ENCODE measurements at regions not wholly inside any gene's neighbourhood (a gene's known extent, or its start where the extent isn't known, plus 50 kb on each side); places are given as distances from the start of the nearest gene placed in this dataset.

DNA sequence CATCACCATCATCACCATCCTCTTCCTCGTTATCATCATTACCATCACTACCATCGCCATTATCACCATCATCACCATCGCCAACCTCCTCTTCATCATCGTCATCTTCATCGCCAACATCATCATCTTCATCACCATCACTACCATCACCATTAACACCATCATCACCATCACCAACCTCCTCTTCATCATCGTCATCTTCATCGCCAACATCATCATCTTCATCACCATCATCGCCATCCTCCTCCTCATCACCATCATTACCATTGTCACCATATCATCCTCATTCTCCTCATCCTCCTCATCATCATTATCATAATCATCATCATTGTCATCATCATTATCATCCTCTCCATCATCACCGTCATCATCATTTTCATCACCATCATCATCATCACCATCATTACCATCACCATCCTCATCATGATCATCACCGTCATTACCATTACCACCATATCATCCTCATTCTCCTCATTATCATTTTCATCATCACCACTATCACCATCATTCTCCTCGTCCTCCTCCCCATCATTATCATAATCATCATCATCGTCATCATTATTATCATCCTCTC is 1498.7 kb downstream of the TBC1D22A start:
- no peak for DNase-seq

DNA sequence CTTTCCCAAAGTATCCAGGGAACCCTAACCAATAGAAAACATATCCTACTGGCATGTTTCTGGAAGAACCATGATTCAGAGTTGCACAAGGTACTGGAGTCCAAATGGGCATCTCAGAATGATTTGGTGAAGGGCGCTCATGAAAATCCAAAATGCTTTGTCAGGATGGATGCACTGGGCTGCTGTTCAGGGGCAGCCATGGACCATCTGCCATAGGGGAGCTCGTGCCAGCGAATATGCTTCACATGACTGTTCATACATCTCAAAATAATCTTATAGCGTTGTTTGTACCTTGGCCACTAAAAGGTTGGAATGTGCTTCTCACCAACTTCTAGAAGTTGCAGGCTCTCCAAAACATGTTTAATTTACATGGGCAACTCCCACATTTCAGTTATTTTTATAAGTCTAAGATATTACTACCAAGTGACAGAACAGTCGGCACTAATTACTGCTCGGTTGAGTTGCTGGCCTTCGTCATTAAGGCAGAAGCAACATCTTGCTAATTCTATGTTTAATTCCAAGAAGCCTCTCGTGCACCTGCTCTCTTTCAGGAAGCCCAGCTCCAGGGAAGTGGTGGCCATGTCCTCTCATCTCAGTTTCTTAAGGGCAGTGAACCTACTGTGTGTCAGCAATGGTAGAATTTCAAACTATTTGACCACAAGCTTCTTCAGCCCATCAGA is 1497.7 kb downstream of the TBC1D22A start:
- no peak for DNase-seq

DNA sequence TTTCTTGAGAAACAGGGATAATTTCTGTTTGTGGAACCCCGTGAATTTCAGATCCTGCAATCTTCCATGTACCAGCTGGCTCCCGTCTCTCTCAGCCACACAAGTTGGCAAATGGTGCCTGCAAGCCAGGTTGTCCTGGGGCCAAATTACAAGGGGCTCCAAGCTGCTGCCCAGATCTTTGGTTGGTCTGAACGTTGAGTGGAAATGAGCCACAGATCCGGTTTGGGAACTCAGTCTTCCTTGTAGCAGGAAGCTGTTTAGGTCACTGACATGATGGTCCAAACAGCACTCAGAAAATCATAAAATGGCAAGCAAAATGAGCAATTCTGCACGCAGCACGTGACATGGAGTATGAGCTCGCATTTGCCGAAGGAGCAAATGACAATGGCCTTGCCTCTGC is 1496.4 kb downstream of the TBC1D22A start:
- no peak for DNase-seq

- no peak for DNase-seq
These were observed 1495.7 kb downstream of the TBC1D22A start for GRCh38 chr22:48258064-48258701.

DNA sequence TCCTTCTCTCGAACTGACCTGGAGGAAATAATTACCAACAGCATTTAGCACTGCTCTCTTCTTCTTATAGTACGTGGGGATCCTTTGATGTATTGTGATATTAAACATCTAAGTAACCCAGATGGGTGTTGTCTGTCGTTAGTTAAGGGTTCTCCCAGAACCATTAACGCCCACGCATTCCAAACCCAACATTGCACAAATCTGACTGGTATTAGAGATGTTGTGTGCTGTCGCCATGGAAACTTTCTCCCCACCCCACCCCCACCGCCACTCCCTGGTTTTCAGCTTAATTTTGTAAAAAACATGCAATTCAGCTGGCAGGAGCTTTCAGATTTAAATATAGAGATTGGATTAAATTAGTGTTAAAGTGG is 1495.2 kb downstream of the TBC1D22A start:
- DNase-seq = no peak

DNA sequence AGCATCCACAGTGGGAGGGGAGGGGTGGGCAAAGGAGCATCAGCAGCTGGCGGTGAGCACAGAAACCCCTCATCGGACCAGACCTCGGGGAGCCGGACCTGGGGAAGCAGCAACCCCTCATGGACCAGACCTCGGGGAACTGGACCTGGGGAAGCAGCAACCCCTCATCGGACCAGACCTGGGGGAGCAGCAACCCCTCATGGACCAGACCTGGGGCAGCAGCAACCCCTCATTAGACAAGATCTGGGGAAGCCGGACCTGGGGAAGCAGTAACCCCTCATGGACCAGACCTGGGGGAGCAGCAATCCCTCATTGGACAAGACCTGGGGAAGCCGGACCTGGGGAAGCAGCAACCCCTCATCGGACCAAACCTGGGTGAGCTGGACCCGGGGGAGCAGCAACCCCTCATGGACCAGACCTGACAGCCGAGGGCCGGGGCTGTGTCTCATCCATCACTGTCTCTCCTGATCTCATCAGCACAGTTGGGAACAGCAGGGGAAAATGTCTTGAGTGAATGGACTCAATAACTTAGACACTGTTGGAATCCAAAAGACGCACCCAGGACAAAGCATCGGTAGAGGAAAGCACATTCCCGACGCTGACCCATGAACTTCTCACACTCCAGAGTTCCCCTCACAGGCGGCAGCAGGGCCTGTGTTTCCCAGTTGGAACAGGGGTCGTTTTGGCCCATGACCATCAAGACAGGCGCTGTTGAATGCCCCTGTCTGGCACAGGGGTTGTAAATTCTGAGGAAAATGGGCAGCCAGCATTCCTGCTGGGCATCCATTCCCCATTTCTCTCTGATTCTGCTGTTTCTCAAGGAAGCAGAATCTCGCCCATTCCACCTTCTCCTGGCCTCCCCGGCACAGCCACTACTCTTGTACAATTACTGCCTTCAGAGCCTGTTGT is 1494.6 kb downstream of the TBC1D22A start:
- no peak for DNase-seq

- DNase-seq = no peak
These were observed 1493.7 kb downstream of the TBC1D22A start for GRCh38 chr22:48256041-48256739.

DNA sequence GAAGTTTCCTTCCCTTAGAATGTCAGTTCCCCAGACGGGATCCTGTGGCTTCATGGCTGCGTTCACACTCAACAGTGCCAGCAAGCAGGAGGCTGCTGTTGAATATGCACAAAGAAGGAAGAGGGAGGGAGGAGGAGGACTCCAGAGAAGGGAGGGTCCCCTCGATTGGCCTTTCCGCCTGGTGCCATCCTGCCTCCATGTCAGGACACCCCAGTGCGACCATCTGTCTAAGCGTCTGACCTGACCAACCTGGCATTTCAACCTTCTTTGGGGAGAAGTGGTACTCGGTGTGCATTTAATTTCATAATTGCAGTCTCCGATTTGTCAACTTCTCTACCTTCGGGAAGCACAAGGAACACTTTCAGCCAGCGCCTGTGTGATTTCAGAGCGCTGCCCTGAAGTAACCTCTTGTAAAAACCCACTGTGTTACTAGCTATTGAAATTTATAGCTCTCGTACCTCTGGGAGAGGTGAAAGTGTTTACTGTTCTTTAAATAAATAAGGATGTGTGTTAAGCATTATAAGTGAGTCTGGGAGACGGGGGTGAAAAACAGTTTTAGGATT is 1491.9 kb downstream of the TBC1D22A start:
- DNase-seq = no peak

GRCh38 chr22:48253573-48253972 is 1491.1 kb downstream of the TBC1D22A start:
- no peak for DNase-seq

- DNase-seq = no peak
These were observed 1490.7 kb downstream of the TBC1D22A start for GRCh38 chr22:48253136-48253535.

DNA sequence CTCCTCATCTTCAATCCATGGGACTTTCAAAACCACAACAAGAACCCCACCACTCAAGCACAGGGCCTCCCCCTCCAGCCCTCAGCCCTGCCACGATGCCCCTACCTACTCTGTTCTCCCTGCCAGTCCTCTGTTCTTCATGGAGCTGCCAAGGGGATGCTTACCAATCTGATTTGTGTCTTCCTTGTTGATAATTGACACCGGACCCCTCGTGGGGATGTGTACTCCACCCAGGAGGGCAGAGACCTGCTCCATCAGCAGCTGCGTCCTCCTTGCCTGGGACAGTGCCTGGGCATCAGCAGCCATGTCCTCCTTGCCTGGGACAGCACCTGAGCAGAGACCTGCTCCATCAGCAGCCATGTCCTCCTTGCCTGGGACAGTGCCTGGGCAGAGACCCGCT is 1489.2 kb downstream of the TBC1D22A start:
- no peak for DNase-seq

- DNase-seq = no peak
These were observed 1488.6 kb downstream of the TBC1D22A start for GRCh38 chr22:48250937-48251530.

GRCh38 chr22:48250286-48250895 is 1487.9 kb downstream of the TBC1D22A start:
- DNase-seq = no peak

DNA sequence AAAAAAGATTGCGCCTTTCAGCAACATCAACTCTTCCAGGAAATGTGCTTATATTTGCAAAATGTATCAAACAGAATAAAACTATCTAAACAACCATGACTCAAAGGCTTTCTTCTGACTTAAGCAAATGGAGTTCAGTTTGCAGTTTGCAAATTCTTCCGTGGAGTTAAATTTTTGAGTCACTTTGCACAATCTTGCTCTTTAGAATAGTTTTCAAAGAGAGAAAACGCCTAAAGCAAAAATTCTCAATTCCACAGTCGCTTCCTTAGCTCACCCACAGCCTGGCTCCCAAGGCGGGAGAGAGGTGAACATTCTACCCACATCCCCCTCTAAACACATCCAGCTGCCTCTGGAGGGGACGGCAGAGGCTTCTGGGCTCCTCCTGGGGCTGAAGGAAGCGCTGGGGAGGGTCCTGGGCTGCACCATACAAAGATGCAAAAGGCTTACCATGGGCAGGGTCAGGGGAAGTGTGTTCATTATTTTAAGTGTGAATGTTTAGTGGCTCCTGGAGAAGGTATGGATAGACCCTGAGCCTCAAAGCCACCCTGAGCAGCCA is 1487.3 kb downstream of the TBC1D22A start:
- no peak for DNase-seq

DNA sequence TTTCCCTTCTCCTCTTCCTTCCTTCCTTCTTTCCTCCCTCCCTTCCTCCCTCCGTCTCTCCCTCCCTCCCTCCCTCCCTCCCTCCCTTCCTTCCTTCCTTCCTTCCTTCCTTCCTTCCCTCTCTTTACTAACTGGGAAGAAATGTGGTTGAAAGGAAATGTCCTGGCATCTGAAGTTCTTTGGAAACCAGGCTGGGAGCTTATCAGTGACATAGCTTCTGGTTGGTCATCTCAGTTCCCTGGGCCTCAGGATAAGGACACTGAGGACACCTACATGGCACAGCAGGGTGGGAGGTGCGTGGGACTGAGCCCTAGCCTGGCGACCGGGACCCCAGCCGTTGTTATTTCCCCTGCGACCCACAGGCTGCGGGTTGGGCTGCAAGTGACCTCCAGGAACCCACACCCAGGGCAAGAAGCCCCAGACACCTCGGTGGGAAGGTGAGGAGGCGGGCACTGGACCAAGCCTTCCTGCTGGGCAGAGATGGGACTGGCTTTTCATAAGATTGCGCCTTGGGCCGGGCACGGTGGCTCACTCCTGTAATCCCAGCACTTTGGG is 1486.5 kb downstream of the TBC1D22A start:
- DNase-seq = no peak

DNA sequence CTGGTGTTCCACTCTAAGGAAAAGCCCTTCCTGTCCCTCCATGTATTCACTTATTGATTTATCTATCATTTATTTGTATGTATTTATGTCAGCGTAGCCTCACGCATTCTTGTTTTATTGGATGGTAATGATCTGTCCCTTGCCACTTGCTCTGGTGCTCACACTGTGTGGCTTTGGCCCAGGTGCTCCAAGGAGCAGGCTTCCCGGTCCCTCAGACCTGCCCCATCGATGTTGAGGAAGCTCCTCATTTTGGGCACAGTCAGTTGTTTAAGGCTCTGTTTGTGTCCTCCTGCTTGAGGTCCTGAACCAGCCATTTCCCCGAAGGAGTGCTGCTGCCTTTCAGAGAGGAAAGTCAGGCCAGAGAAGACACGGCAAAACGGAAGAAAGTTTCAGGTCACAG is 1485.4 kb downstream of the TBC1D22A start:
- no peak for DNase-seq

GRCh38 chr22:48245196-48245485 is 1482.7 kb downstream of the TBC1D22A start:
- DNase-seq = no peak

DNA sequence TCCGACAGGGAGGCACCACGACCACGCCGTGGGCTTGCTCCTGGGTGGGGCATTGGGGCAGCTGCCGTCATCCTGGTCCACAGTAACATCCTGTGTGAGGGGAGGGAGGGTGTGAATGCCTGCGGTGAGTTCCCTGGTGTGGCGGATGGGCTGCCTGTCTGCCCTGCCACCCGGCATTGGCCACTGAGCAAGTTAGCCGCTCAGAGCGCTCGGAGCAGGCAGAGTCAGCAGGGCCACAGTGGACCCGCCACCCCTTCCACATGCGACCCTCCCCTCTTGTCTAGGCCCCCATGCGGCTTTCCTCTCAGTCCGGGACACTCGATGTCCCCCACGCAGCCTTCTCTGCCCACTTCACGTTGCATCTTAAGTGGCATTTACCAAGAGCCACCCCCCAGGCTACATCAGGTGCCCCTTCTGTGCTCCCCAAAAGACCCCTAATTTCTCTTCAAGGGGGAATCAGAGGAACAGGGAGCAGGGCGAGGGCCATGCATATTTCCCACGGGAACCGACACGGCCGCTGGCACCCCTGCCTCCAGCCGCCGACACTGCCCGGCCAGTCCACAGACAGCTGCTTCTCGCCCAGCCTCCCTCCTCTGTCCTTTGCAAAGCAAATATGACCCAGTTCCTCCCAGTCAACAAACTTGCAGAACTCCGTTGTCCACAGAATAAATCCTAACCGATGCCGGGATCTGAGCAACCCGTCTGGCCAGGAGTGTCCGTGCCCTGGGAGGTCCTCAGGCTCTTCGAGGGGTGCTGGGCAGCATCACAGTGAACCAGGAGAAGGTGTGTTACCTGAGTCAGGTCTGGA is 1482.1 kb downstream of the TBC1D22A start:
- no peak for DNase-seq

GRCh38 chr22:48242461-48242864 is 1480.0 kb downstream of the TBC1D22A start:
- no peak for DNase-seq

GRCh38 chr22:48241658-48242057 is 1479.2 kb downstream of the TBC1D22A start:
- DNase-seq = no peak
